NCI-H1105 (cell line): ENCODE measurements at regions not wholly inside any gene's neighbourhood (a gene's known extent, or its start where the extent isn't known, plus 50 kb on each side); places are given as distances from the start of the nearest gene placed in this dataset.

Experiments used
- DNase-seq: peaks from one replicate; lab custom pipeline; 2025; lab: John Stamatoyannopoulos, UW

- no peak for DNase-seq
Observed at GRCh38 chr2:236718207-236718992, 148.8 kb downstream of the ACKR3 start.

- DNase-seq = no peak
Observed at GRCh38 chr2:236719192-236719635, 149.6 kb downstream of the ACKR3 start.

GRCh38 chr2:236720974-236721540, 151.4 kb downstream of the ACKR3 start:
- peak; percentile 91 for DNase-seq

- no peak for DNase-seq
Observed at GRCh38 chr2:236724200-236724599, 154.6 kb downstream of the ACKR3 start.

GRCh38 chr2:236726701-236727450, 157.3 kb downstream of the ACKR3 start:
- no peak for DNase-seq

- no peak for DNase-seq
Observed at GRCh38 chr2:236728916-236729670, 159.5 kb downstream of the ACKR3 start.

GRCh38 chr2:236730393-236730792, 160.8 kb downstream of the ACKR3 start:
- no peak for DNase-seq

GRCh38 chr2:236731767-236732580, 162.3 kb downstream of the ACKR3 start:
- no peak for DNase-seq

GRCh38 chr2:236733156-236733555, 163.5 kb downstream of the ACKR3 start:
- DNase-seq = no peak

- DNase-seq = no peak
Observed at GRCh38 chr2:236735825-236736238, 166.2 kb downstream of the ACKR3 start.

GRCh38 chr2:236738030-236738429, 168.4 kb downstream of the ACKR3 start:
- DNase-seq = no peak

GRCh38 chr2:236738896-236739295, 169.3 kb downstream of the ACKR3 start:
- no peak for DNase-seq

- DNase-seq = no peak
Observed at GRCh38 chr2:236739663-236740062, 170.0 kb downstream of the ACKR3 start.

- no peak for DNase-seq
Observed at GRCh38 chr2:236740506-236740905, 170.9 kb downstream of the ACKR3 start.

- no peak for DNase-seq
Observed at GRCh38 chr2:236743039-236743920, 173.7 kb downstream of the ACKR3 start.

- no peak for DNase-seq
Observed at GRCh38 chr2:236743921-236744280, 174.3 kb downstream of the ACKR3 start.

GRCh38 chr2:236744281-236744705, 174.7 kb downstream of the ACKR3 start:
- DNase-seq = no peak

- no peak for DNase-seq
Observed at GRCh38 chr2:236744716-236745115, 175.1 kb downstream of the ACKR3 start.

- no peak for DNase-seq
Observed at GRCh38 chr2:236745420-236746210, 176.0 kb downstream of the ACKR3 start.

- no peak for DNase-seq
Observed at GRCh38 chr2:236746833-236747232, 177.2 kb downstream of the ACKR3 start.
